Caco-2 (cell line): ENCODE measurements at regions not wholly inside any gene's neighbourhood (a gene's known extent, or its start where the extent isn't known, plus 50 kb on each side); places are given as distances from the start of the nearest gene placed in this dataset.

Source experiments
- BruUV-seq: library from RNA; stranded (reverse); fragments of 400-500 nt; replicated peaks from 2 replicates; lab custom pipeline; 2021; lab: Mats Ljungman, UMichigan
- CTCF ChIA-PET: fragments of 300-600 bp; sonication (Branson Sonifier 250); formaldehyde crosslinking; loops from one replicate; lab custom pipeline; 2022; ENCODE audit warnings: antibody characterized with exemption; lab: Charles Lee
- POLR2A ChIA-PET: fragments of 300-600 bp; sonication (Branson Sonifier 250); formaldehyde crosslinking; loops from one replicate; lab custom pipeline; 2022; ENCODE audit warnings: antibody characterized with exemption; lab: Charles Lee
- DNase-seq, 2 experiments: peaks; one replicate each; pipeline versions ENCODE4 v3.0.0 to v3.0.0-alpha.2; 2020 to 2022
- H3K27me3 ChIP-seq: replicated peaks from 2 replicates; pipeline ENCODE4 v1.6.0; 2011; ENCODE audit warnings: low read length; ENCODE audit not compliant: control insufficient read depth, insufficient read depth
- H3K36me3 ChIP-seq: 2 replicates; pipeline ENCODE4 v1.5.1; 2011; ENCODE audit warnings: low read length; ENCODE audit not compliant: control insufficient read depth, insufficient read depth
- H3K4me1 ChIP-seq: fragments of 250-450 bp; sonication (Bioruptor Pico); 2 replicates; pipeline ENCODE4 v1.5.1; 2020; ENCODE audit warnings: mild to moderate bottlenecking
- H3K4me3 ChIP-seq: 2 replicates; pipeline ENCODE4 v1.5.1; 2011; ENCODE audit warnings: low read depth, mild to moderate bottlenecking, control low read depth, low read length
- H3K9me3 ChIP-seq: fragments of 250-450 bp; sonication (Bioruptor Pico); 2 replicates; pipeline ENCODE4 v1.5.1; 2020; ENCODE audit warnings: mild to moderate bottlenecking, moderate library complexity
- H3K27ac Mint-ChIP-seq: one replicate; pipeline ENCODE4 v1.8.0; 2022; ENCODE audit warnings: mixed read lengths; ENCODE audit not compliant: unreplicated experiment
- H3K27me3 Mint-ChIP-seq: one replicate; pipeline ENCODE4 v1.8.0; 2022; ENCODE audit warnings: mixed read lengths; ENCODE audit not compliant: insufficient read depth, unreplicated experiment
- H3K36me3 Mint-ChIP-seq: one replicate; pipeline ENCODE4 v1.8.0; 2022; ENCODE audit warnings: mild to moderate bottlenecking, mixed read lengths; ENCODE audit not compliant: insufficient read depth, unreplicated experiment
- H3K4me1 Mint-ChIP-seq: one replicate; pipeline ENCODE4 v1.8.0; 2022; ENCODE audit warnings: low read depth, mixed read lengths; ENCODE audit not compliant: unreplicated experiment
- H3K4me3 Mint-ChIP-seq: one replicate; pipeline ENCODE4 v1.8.0; 2022; ENCODE audit warnings: mild to moderate bottlenecking, moderate library complexity, mixed read lengths; ENCODE audit not compliant: unreplicated experiment
- H3K9me3 Mint-ChIP-seq: one replicate; pipeline ENCODE4 v1.8.0; 2022; ENCODE audit warnings: mixed read lengths; ENCODE audit not compliant: unreplicated experiment
- intact Hi-C: fragments of 100-400 bp; cut with micrococcal nuclease; formaldehyde crosslinking; loops from one replicate; pipeline ENCODE4 v1.10.0; 2022; ENCODE audit not compliant: unreplicated experiment
- TF ChIP-seq, protein P1 (sequence below), 2 experiments: fragments of 200-600 bp in 1 of 2; IDR thresholded peaks; 1 replicate in 1 of 2; 2 replicates in 1 of 2; pipeline versions ENCODE4 v1.5.1 to v1.8.0; 2011 to 2022; ENCODE audit warnings: antibody characterized with exemption in 1 of 2, control low read depth in 1 of 2, inconsistent platforms in 1 of 2, low read depth in 1 of 2, low read length in 1 of 2, mild to moderate bottlenecking in 1 of 2, moderate library complexity in 1 of 2; ENCODE audit not compliant: insufficient read depth in 1 of 2, severe bottlenecking in 1 of 2, unreplicated experiment in 1 of 2

DNA sequence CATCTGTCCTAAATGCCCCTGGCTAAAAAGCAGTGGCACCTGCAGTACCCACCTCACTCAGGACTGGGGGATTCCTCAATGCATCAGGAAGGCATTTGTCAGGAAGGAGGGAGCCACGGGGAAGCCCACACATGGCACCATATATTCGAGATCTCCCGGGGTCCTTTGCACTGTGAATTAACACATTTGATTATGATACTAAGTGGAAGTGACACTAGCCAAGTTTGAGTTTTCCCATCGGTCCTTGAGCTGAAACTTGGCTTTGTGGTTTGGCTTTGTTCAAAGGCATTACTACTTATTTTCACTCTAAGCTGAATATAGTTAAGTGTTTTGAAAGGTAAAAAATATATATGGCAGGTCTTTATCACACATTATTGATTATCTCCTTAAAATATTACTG, 168.7 kb upstream of the MYO16 start:
- no peak overlapping the region for H3K4me3 ChIP-seq
- CTCF ChIA-PET, result interaction anchor here (0.6 kb wide), 1 partner anchor 378 kb away, joined by 3 read pairs; no protein-coding TSS in a partner anchor
- no peaks in the 10 kb centered on the region for H3K36me3 ChIP-seq
- TF ChIP-seq, protein P1, sequence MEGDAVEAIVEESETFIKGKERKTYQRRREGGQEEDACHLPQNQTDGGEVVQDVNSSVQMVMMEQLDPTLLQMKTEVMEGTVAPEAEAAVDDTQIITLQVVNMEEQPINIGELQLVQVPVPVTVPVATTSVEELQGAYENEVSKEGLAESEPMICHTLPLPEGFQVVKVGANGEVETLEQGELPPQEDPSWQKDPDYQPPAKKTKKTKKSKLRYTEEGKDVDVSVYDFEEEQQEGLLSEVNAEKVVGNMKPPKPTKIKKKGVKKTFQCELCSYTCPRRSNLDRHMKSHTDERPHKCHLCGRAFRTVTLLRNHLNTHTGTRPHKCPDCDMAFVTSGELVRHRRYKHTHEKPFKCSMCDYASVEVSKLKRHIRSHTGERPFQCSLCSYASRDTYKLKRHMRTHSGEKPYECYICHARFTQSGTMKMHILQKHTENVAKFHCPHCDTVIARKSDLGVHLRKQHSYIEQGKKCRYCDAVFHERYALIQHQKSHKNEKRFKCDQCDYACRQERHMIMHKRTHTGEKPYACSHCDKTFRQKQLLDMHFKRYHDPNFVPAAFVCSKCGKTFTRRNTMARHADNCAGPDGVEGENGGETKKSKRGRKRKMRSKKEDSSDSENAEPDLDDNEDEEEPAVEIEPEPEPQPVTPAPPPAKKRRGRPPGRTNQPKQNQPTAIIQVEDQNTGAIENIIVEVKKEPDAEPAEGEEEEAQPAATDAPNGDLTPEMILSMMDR (IDR thresholded peaks at IDR 0.05; ENCODE audit: insufficient read depth in 1 of 2, low read depth in 1 of 2, low read length in 1 of 2, severe bottlenecking in 1 of 2, unreplicated experiment in 1 of 2), result no peak
- peaks cover 10% of the 10 kb centered on the region for H3K9me3 Mint-ChIP-seq
- peaks cover 9% of the 10 kb centered on the region for H3K27me3 Mint-ChIP-seq
- no TSS peak for BruUV-seq
- H3K27ac Mint-ChIP-seq, result no peak overlapping the region
- intact Hi-C loops, result no loop called here
- POLR2A ChIA-PET, result interaction anchor here (0.6 kb wide), 1 partner anchor 701 kb away, joined by 3 read pairs; no protein-coding TSS in a partner anchor
- no peak for DNase-seq
- H3K4me1 ChIP-seq, result no peaks in the 10 kb centered on the region
- H3K27me3 ChIP-seq, result no peaks in the 10 kb centered on the region
- no peaks in the 10 kb centered on the region for H3K36me3 Mint-ChIP-seq
- no peaks in the 10 kb centered on the region for H3K4me1 Mint-ChIP-seq
- no peak overlapping the region for H3K4me3 Mint-ChIP-seq
- H3K9me3 ChIP-seq, result no peaks in the 10 kb centered on the region

DNA sequence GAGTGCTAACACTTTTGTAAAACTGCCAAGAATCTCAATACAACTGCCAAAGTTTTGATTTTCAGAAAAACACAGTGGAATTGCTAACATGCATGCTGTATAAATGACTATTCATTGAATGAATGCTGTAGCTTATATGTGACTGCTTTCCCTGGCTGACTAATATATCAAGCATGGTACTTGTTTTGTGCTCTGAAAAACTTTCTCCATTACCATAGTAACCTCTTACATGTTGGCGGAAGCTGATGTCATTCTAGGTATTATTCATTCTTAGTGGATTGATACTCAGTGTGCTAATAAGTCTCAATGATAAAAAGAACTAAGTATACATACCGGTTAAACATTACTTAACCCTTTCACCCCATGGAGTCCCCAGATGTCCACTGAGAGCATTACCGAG, 166.1 kb upstream of the MYO16 start:
- Mint-ChIP-seq H3K4me3 (no peak overlapping the region), H3K27me3 (peaks cover 9% of the 10 kb centered on the region), H3K27ac (no peak overlapping the region), H3K9me3 (peaks cover 12% of the 10 kb centered on the region), H3K4me1 (no peaks in the 10 kb centered on the region), H3K36me3 (no peaks in the 10 kb centered on the region)
- POLR2A ChIA-PET, result no interaction called here
- CTCF ChIA-PET, result no interaction called here
- no peak for DNase-seq
- Histone ChIP-seq H3K9me3 (no peaks in the 10 kb centered on the region), H3K27me3 (no peaks in the 10 kb centered on the region), H3K36me3 (no peaks in the 10 kb centered on the region), H3K4me3 (no peak overlapping the region), H3K4me1 (no peaks in the 10 kb centered on the region)
- intact Hi-C loops, result no loop called here
- BruUV-seq, result no TSS peak
- TF ChIP-seq, protein P1 (IDR thresholded peaks at IDR 0.05; ENCODE audit: insufficient read depth in 1 of 2, low read depth in 1 of 2, low read length in 1 of 2, severe bottlenecking in 1 of 2, unreplicated experiment in 1 of 2), result no peak

DNA sequence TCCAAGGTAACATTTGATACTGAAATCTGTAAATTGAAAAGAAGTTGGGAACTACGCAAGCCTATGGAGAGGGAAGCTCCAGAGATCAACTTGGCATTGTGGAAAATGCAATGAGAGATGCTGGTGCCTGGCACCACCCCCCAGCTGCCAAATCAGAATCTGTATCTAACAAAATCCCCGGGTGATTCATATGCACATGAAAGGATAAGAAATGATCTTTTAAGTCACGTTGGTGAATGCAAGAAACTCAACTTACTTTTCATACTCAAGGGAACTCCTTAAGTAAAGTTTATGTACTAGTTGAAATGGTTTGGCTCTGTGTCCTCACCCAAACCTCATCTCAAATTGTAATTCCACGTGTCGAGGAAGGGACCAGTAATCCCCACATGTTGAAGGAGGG, 158.5 kb upstream of the MYO16 start:
- Histone ChIP-seq H3K4me3 (no peak overlapping the region), H3K36me3 (no peaks in the 10 kb centered on the region), H3K9me3 (0 out of 2 replicates have a peak, but pooled peaks cover 4% of the 10 kb centered on the region), H3K27me3 (no peaks in the 10 kb centered on the region), H3K4me1 (no peaks in the 10 kb centered on the region)
- intact Hi-C loops, result no loop called here
- BruUV-seq, result no TSS peak
- CTCF ChIA-PET, result no interaction called here
- H3K4me1 Mint-ChIP-seq, result no peaks in the 10 kb centered on the region
- TF ChIP-seq, protein P1 (IDR thresholded peaks at IDR 0.05; ENCODE audit: insufficient read depth in 1 of 2, low read depth in 1 of 2, low read length in 1 of 2, severe bottlenecking in 1 of 2, unreplicated experiment in 1 of 2), result no peak
- peaks cover 15% of the 10 kb centered on the region for H3K9me3 Mint-ChIP-seq
- no peak for DNase-seq
- POLR2A ChIA-PET, result no interaction called here
- H3K27me3 Mint-ChIP-seq, result no peaks in the 10 kb centered on the region
- H3K4me3 Mint-ChIP-seq, result no peak overlapping the region
- H3K27ac Mint-ChIP-seq, result no peak overlapping the region
- no peaks in the 10 kb centered on the region for H3K36me3 Mint-ChIP-seq
